ENCODE measurements at regions not wholly inside any gene's neighbourhood (a gene's known extent, or its start where the extent isn't known, plus 50 kb on each side); places are given as distances from the start of the nearest gene placed in this dataset.
"Not testable (repeated sequence)": the region's sequence is repeated elsewhere in the genome, so short reads cannot be mapped to it uniquely, and the experiment has no call there.

DNA sequence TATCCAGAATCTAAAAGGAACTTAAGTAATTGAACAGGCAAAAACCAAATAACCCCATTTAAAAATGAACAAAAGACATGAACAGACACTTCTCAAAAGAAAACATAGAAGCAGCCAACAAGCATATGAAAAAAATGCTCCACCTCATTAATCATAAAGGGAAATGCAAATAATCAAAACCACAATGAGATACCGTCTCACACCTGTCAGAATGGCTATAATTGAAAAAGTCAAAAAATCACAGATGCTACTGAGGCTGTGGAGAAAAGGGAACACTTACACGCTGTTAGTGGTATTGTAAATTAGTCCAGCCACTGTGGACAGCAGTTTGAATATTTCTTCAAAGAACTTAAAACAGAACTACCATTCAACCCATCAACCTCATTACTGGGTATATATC lies 220.7 kb downstream of the MEX3B start:
- no peak overlapping the region for H3K27ac ChIP-seq (ENCODE audit: low read length)
- no peak overlapping the region for H3K4me3 ChIP-seq (ENCODE audit: low read depth in 2 of 2, low read length in 2 of 2)
- no peaks in the 10 kb centered on the region for H3K9me3 ChIP-seq (ENCODE audit: control insufficient read depth, insufficient read depth, low read depth, low read length)
- DNase-seq (ENCODE audit: low read depth, low spot score) (no peak), ATAC-seq (no peak)
- H3K27me3 ChIP-seq (ENCODE audit: control insufficient read depth, insufficient read depth, low read length): no peaks in the 10 kb centered on the region
- no peaks in the 10 kb centered on the region for H3K4me1 ChIP-seq (ENCODE audit: control insufficient read depth, insufficient read depth, low read length)
- CTCF ChIA-PET: no interaction called here
- in situ Hi-C loops (cut with HindIII; ENCODE audit: low pct_unique_long_range_greater_than_20kb, low sequenced_read_pairs) (no loop called here), intact Hi-C loops (cut with micrococcal nuclease; ENCODE audit: unreplicated experiment) (no loop called here)
- BruUV-seq (replicated peaks): no TSS peak
- no peaks in the 10 kb centered on the region for H3K36me3 ChIP-seq (ENCODE audit: control insufficient read depth, insufficient read depth, low read length)
- POLR2A ChIA-PET: no interaction called here
- TF ChIP-seq SIN3A (IDR thresholded peaks at IDR 0.05; ENCODE audit: borderline replicate concordance, insufficient read depth, low read depth, low read length) (no peak), TCF7L2 (IDR thresholded peaks at IDR 0.05; ENCODE audit: low read depth, low read length) (no peak), POLR2AphosphoS5 (IDR thresholded peaks at IDR 0.05; ENCODE audit: low read depth, low read length) (no peak)
- TF ChIP-seq, protein P1, sequence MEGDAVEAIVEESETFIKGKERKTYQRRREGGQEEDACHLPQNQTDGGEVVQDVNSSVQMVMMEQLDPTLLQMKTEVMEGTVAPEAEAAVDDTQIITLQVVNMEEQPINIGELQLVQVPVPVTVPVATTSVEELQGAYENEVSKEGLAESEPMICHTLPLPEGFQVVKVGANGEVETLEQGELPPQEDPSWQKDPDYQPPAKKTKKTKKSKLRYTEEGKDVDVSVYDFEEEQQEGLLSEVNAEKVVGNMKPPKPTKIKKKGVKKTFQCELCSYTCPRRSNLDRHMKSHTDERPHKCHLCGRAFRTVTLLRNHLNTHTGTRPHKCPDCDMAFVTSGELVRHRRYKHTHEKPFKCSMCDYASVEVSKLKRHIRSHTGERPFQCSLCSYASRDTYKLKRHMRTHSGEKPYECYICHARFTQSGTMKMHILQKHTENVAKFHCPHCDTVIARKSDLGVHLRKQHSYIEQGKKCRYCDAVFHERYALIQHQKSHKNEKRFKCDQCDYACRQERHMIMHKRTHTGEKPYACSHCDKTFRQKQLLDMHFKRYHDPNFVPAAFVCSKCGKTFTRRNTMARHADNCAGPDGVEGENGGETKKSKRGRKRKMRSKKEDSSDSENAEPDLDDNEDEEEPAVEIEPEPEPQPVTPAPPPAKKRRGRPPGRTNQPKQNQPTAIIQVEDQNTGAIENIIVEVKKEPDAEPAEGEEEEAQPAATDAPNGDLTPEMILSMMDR (IDR thresholded peaks at IDR 0.05): no peak
- TF ChIP-seq, protein P2, sequence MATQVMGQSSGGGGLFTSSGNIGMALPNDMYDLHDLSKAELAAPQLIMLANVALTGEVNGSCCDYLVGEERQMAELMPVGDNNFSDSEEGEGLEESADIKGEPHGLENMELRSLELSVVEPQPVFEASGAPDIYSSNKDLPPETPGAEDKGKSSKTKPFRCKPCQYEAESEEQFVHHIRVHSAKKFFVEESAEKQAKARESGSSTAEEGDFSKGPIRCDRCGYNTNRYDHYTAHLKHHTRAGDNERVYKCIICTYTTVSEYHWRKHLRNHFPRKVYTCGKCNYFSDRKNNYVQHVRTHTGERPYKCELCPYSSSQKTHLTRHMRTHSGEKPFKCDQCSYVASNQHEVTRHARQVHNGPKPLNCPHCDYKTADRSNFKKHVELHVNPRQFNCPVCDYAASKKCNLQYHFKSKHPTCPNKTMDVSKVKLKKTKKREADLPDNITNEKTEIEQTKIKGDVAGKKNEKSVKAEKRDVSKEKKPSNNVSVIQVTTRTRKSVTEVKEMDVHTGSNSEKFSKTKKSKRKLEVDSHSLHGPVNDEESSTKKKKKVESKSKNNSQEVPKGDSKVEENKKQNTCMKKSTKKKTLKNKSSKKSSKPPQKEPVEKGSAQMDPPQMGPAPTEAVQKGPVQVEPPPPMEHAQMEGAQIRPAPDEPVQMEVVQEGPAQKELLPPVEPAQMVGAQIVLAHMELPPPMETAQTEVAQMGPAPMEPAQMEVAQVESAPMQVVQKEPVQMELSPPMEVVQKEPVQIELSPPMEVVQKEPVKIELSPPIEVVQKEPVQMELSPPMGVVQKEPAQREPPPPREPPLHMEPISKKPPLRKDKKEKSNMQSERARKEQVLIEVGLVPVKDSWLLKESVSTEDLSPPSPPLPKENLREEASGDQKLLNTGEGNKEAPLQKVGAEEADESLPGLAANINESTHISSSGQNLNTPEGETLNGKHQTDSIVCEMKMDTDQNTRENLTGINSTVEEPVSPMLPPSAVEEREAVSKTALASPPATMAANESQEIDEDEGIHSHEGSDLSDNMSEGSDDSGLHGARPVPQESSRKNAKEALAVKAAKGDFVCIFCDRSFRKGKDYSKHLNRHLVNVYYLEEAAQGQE (IDR thresholded peaks at IDR 0.05; ENCODE audit: insufficient read depth in 1 of 2, low read depth in 2 of 2, low read length in 1 of 2): no peak

DNA sequence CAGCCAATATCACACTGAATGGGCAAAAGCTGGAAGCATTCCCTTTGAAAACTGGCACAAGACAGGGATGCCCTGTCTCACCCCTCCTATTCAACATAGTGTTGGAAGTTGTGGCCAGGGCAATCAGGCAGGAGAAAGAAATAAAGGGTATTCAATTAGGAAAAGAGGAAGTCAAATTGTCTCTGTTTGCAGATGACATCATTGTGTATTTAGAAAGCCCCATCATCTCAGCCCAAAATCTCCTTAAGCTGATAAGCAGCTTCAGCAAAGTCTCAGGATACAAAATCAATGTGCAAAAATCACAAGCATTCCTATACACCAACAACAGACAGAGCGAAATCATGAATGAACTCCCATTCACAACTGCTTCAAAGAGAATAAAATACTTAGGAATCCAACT lies 223.2 kb downstream of the MEX3B start:
- DNase-seq (ENCODE audit: low read depth, low spot score); CTCF ChIA-PET; in situ Hi-C loops (cut with HindIII; ENCODE audit: low pct_unique_long_range_greater_than_20kb, low sequenced_read_pairs); H3K36me3 ChIP-seq (ENCODE audit: control insufficient read depth, insufficient read depth, low read length); H3K4me3 ChIP-seq (ENCODE audit: low read depth in 2 of 2, low read length in 2 of 2); intact Hi-C loops (cut with micrococcal nuclease; ENCODE audit: unreplicated experiment); H3K27ac ChIP-seq (ENCODE audit: low read length); H3K27me3 ChIP-seq (ENCODE audit: control insufficient read depth, insufficient read depth, low read length); ATAC-seq; POLR2A ChIA-PET; H3K9me3 ChIP-seq (ENCODE audit: control insufficient read depth, insufficient read depth, low read depth, low read length); H3K4me1 ChIP-seq (ENCODE audit: control insufficient read depth, insufficient read depth, low read length); BruUV-seq (replicated peaks): not testable (repeated sequence)

DNA sequence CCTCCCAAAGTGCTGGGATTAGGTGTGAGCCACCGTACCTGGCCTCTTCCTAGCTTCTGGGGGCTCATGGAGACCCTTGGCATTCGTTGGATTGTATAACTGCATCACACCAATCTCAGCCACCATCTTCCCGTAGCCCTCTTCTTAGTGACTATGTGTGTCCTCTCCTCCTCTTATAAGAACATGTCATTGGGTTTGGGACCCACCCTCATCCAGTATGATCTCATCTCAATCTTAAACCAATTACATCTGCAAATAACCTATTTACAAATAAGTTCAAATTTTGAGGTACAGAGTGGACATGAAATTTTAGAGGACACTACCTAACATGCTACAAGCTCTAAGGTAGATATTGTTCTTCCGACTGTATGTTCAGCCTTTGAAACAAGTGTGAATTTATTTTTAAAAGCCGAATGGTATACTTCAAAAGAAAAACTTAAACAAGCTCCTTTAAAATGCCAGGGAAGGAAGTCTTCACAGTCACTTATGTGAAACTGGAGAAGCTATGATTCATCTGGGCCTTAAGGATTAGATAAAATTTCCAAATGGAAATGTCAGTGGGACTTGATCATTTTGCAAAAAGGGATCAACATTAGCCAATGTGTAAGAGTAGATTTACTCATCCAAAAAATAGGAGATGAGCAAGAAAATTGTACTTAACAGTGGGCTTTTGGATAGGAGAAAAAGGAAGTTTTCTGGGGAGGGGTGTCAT lies 225.7 kb downstream of the MEX3B start:
- in situ Hi-C loops (cut with HindIII; ENCODE audit: low pct_unique_long_range_greater_than_20kb, low sequenced_read_pairs): no loop called here
- ChIA-PET POLR2A (no interaction called here), CTCF (interaction anchor here (0.7 kb wide), 1 partner anchor 554 kb away, joined by 3 read pairs; no protein-coding TSS in a partner anchor)
- H3K9me3 ChIP-seq (ENCODE audit: control insufficient read depth, insufficient read depth, low read depth, low read length): no peaks in the 10 kb centered on the region
- no peaks in the 10 kb centered on the region for H3K36me3 ChIP-seq (ENCODE audit: control insufficient read depth, insufficient read depth, low read length)
- intact Hi-C loops (cut with micrococcal nuclease; ENCODE audit: unreplicated experiment): no loop called here
- H3K4me3 ChIP-seq (ENCODE audit: low read depth in 2 of 2, low read length in 2 of 2): no peak overlapping the region
- no peak for ATAC-seq
- no peaks in the 10 kb centered on the region; the same call in 1 of the 2 replicates for H3K27me3 ChIP-seq (ENCODE audit: control insufficient read depth, insufficient read depth, low read length)
- H3K4me1 ChIP-seq (ENCODE audit: control insufficient read depth, insufficient read depth, low read length): no peaks in the 10 kb centered on the region
- TF ChIP-seq, protein P2 (IDR thresholded peaks at IDR 0.05; ENCODE audit: insufficient read depth in 1 of 2, low read depth in 2 of 2, low read length in 1 of 2): no peak
- TF ChIP-seq, protein P1 (IDR thresholded peaks at IDR 0.05): no peak
- TF ChIP-seq POLR2AphosphoS5 (IDR thresholded peaks at IDR 0.05; ENCODE audit: low read depth, low read length) (no peak), TCF7L2 (IDR thresholded peaks at IDR 0.05; ENCODE audit: low read depth, low read length) (no peak), SIN3A (IDR thresholded peaks at IDR 0.05; ENCODE audit: borderline replicate concordance, insufficient read depth, low read depth, low read length) (no peak)
- no peak for DNase-seq (ENCODE audit: low read depth, low spot score)
- H3K27ac ChIP-seq (ENCODE audit: low read length): no peak overlapping the region
- no TSS peak for BruUV-seq (replicated peaks)
